GM21786 (cell line): ENCODE measurements at regions not wholly inside any gene's neighbourhood (a gene's known extent, or its start where the extent isn't known, plus 50 kb on each side); places are given as distances from the start of the nearest gene placed in this dataset.

Experiments
- ATAC-seq: cut with Tn5 transposase; IDR thresholded peaks from one replicate; pipeline ENCODE4 v1.9.1; 2021; ENCODE audit not compliant: unreplicated experiment

- ATAC-seq: no peak
Observed at GRCh38 chr5:118007262-118007661, 981.1 kb downstream of the DTWD2 start.

DNA sequence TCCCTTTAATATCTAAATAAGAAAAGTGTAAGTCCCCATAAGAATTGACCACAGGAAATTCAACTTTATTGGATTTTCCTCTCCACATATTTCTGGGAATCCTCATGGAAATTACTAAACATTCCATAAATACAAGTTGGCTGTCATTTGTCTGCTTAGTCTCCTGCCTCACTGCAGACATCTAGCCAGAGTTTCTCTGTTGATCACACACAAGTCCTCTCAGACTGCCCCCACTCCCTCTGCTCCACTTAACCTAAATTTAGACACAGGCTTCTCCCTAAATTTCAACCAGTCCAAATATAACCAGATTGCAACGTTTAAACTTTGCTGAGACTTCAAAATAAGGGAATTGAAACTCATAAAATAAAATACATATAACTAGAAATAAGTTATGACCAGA, 982.1 kb downstream of the DTWD2 start:
- no peak for ATAC-seq

GRCh38 chr5:117999939-118000549, 988.3 kb downstream of the DTWD2 start:
- ATAC-seq: peak; percentile 55

DNA sequence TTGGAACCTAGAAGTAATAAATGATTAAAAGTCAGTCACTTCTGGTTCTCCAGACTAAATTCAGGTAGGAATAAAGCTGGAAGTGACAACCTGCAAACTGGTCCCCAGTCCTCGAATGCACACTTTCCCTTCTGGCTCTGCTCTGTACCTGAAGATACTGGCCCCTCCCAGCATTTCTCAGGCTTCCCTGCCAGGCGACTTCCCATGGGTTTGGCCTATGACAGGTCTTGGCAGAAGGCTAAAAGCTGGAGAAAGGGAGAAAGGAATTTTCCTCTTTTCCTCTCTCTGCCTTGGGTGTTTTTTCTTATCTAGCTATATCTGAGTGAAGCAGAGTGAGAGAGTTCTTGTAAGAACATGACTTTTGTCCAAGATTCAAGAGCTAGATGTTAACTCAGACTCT, 1005.7 kb downstream of the DTWD2 start:
- no peak for ATAC-seq

- no peak for ATAC-seq
Observed at GRCh38 chr5:117973785-117974184, 1014.6 kb downstream of the DTWD2 start.

DNA sequence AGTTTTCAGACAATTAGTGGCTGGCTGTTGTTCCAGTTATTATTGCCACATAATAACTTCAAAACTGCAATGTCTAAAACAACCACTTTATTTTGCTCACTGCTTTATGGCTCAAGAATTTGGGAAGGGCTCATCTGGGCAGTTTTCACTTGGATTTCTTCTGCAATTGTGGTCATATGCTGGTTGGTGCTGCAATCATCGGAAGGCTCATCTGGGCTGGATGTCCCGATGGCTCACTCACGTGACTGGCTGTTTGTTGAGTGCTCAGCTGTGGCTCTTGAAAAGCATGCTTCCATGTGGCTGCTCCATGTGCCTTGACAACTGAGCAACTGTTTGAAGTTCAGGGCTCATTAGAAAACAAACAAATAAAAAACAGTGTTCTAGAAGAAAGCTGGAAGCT, 1032.5 kb downstream of the DTWD2 start:
- no peak for ATAC-seq

DNA sequence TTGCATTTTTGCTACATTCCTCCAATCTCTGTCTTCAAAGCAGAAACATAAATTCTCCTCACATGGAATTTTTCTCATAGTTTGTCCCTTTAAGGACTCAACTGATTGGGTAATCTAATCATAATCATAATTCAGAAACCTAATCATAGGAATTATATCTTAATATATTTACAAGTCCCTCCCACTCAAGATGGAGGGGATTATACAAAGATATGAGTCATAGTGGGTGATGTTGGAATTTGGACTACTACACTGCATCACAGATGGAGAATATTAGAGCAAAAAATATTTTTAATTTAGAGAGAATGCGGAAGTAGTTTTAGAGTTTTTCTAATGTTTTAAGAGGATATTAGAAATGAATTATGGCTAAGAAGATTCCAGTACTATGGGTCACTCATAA, 1034.0 kb downstream of the DTWD2 start:
- no peak for ATAC-seq

- no peak for ATAC-seq
Observed at GRCh38 chr5:117953272-117953671, 1035.1 kb downstream of the DTWD2 start.

GRCh38 chr5:117947836-117948235, 1040.5 kb downstream of the DTWD2 start:
- ATAC-seq: no peak

DNA sequence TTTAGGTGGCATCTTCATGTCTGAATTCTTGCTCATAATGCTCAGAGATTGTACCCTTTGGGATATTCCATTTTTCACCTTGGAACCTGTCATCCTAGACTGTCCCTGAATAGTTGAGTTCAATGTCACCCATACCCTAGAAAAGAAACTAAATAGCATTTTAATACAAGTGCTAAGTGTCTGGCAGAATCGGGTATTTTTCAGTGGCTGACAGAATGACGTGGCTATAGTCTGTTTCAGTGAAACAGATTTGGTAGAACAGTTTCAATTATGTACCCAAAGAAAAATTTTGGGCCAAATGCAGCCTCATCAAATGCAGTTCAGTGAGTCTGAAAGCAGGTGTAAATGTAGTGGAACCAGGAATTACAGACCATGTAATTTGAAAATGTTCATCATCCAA, 1041.2 kb downstream of the DTWD2 start:
- no peak for ATAC-seq

- ATAC-seq: no peak
Observed at GRCh38 chr5:117945258-117945657, 1043.1 kb downstream of the DTWD2 start.

- no peak for ATAC-seq
Observed at GRCh38 chr5:117943541-117943940, 1044.8 kb downstream of the DTWD2 start.

- no peak for ATAC-seq
Observed at GRCh38 chr5:117942861-117943519, 1045.4 kb downstream of the DTWD2 start.

DNA sequence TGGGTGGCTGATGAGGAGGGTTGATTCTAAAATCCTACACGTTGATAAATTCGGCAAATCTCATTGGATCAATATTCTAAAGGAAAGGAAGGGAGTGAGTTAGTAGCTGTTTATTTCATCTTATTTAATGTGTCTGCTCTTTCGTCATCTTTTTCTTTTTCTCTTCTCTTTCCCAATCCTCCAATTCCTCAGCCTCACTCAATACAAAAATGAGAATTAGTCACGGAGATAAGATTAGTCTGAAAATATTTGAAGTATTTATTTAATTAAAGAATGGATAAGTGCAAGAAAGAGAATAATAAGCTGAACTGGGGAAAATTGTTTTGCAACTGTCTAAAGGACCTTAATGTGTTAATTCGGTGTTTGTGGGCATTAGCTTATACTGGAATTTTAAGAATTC, 1095.1 kb downstream of the DTWD2 start:
- no peak for ATAC-seq

- no peak for ATAC-seq
Observed at GRCh38 chr5:117892360-117892759, 1096.0 kb downstream of the DTWD2 start.

DNA sequence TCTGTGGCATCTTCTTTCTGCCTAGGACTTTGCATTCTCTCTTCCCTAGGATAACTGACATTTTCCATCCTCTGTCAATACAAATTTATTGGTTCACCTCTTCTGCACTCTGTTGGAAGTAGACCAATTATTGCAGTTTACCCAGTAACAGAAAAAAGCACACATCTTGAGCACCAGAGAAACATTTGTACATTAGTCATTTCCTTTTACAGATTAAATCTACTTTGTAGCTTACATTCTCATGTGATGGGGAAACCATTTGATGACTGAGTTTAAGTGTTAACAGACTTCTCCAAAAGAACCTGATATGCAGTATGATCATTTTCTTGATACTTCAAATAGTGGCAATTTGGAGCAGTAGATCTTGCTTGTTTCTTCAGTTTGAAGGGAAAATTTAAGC, 1098.8 kb downstream of the DTWD2 start:
- ATAC-seq: no peak

GRCh38 chr5:117888688-117889087, 1099.7 kb downstream of the DTWD2 start:
- peak; percentile 95 for ATAC-seq

- ATAC-seq: no peak
Observed at GRCh38 chr5:117881426-117882230, 1106.7 kb downstream of the DTWD2 start.

DNA sequence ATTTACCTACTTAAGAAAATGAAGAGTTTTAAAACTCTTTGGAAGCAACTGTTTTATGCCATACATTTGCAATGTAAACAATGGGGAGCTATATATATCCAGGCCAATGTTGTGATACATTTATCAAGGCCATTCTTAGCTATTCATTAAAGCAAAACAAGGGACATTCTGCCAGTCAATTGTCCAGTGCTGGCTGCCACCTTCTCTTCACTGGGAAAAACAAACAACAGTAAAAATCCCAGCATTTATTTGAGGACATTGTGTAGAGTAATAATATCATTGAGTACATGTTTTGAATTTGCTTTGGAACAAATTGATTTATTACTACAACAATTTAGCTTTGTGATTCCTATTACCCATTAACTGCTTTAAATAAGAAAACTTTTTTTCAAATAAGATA, 1107.4 kb downstream of the DTWD2 start:
- ATAC-seq: no peak

DNA sequence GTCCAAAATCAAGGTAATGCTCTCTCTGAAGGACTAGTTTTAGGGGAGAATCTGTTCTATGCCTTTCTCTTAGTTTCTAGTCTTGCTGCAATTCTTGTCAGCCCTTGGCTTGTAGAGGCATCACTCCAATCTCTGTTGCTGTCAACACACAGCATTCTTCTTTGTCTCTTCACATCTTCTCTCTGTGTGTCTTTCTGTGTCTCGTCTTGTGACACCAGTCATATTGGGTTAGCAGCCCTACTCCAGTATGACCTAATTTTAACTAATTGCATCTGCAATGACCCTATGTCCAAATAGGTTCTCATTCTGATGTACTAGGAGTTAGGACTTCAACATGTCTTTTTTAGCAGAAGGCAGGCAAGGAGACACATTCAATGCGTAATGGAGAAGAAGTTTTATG, 1110.6 kb downstream of the DTWD2 start:
- no peak for ATAC-seq

- ATAC-seq: no peak
Observed at GRCh38 chr5:117872798-117873368, 1115.5 kb downstream of the DTWD2 start.

DNA sequence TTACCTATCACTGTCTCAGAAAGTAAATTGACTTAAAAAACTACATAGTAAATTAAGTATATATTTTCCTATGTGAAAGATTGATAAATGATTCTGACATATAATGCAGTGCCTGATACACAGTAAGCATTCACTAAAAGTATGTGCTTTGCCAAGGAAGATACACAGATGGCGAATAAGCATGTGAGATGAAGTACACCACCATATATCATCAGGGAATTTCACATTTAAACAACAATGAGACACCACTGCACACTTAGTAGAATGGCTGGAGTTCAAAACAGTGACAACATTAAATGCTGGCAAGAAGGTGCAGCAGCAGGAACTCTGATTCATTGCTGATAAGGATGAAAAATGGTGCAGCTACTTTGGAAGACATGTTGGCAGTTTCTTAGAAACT, 1118.8 kb downstream of the DTWD2 start:
- ATAC-seq: no peak
